HEK293T (cell line): ENCODE measurements at regions not wholly inside any gene's neighbourhood (a gene's known extent, or its start where the extent isn't known, plus 50 kb on each side); places are given as distances from the start of the nearest gene placed in this dataset.

Experiments used
- BHLHE40 ChIP-seq: fragments of 450-650 bp; IDR thresholded peaks from 2 replicates; pipeline ENCODE4 v1.6.1; 2016; ENCODE audit warnings: mild to moderate bottlenecking, moderate library complexity, borderline replicate concordance
- FOXA1 ChIP-seq: fragments of 450-650 bp; IDR thresholded peaks from 2 replicates; pipeline ENCODE4 v1.6.1; 2016; ENCODE audit warnings: mild to moderate bottlenecking
- FOXM1 ChIP-seq: fragments of 450-650 bp; IDR thresholded peaks from 2 replicates; pipeline ENCODE4 v1.6.1; 2017; ENCODE audit warnings: mild to moderate bottlenecking, borderline replicate concordance
- SUZ12 ChIP-seq: fragments of 450-650 bp; IDR thresholded peaks from 2 replicates; pipeline ENCODE4 v1.6.1; 2016; ENCODE audit warnings: mild to moderate bottlenecking
- TARDBP ChIP-seq: fragments of 450-650 bp; IDR thresholded peaks from 2 replicates; pipeline ENCODE4 v1.6.1; 2016

GRCh38 chr14:42778984-42779383, 1172.3 kb downstream of the LRFN5 start:
- TF ChIP-seq FOXM1, result no peak
- no peak for TF ChIP-seq FOXA1
- TF ChIP-seq TARDBP, result no peak
- no peak for TF ChIP-seq SUZ12
- no peak for TF ChIP-seq BHLHE40
